GM20000 (cell line): ENCODE measurements at regions not wholly inside any gene's neighbourhood (a gene's known extent, or its start where the extent isn't known, plus 50 kb on each side); places are given as distances from the start of the nearest gene placed in this dataset.

Source experiments
- DNase-seq: peaks from one replicate; pipeline ENCODE4 v3.0.0; 2012; ENCODE audit warnings: low spot score
- CTCF ChIP-seq: IDR thresholded peaks from 2 replicates; pipeline ENCODE4 v1.5.1; 2012; ENCODE audit warnings: mild to moderate bottlenecking, control low read depth; ENCODE audit errors: extremely low read depth, missing control alignments

- no peak for DNase-seq
- TF ChIP-seq CTCF = no peak
Measured at GRCh38 chr5:52727576-52727975, 60.1 kb upstream of the ITGA1 start.

DNA sequence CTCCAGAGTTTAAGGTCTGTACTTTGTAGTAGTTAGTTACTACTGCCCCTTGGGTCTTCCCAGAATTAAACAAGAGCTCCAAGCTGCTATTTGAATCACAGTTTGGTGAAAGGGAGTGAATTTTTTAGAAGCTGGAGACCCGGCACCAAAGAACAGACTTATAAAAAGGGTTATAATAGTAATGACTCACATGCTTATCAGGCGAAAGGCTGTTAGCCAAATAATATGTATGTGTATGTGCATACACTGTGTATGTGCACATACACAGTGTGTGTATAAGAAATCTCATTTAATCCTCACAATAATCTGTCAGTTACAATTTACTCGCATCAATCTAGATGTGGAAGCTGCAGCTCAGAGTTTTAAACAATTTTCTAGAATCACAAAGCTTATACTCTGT, 59.5 kb upstream of the ITGA1 start:
- no peak for TF ChIP-seq CTCF
- no peak for DNase-seq

DNA sequence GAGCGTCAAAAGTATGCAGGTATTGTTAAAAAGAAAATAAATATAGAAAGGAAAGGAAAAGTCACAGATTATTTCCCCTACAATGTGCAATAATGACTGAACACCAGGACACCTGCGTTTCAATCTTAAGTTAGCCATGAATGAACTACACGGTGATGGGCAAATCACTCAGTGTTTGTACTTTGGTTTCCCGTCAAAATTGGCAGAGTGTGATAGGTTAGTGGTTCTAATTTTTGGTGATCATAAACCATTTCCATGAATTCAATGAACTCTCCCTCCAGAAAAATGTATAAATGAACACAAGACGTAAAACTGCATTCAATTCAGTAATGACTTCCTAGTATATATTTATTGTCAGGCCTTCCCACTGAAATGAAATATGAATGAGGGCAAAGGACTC, 59.0 kb upstream of the ITGA1 start:
- no peak for TF ChIP-seq CTCF
- DNase-seq = no peak

- no peak for DNase-seq
- TF ChIP-seq CTCF = no peak
Measured at GRCh38 chr5:52731274-52732027, 56.3 kb upstream of the ITGA1 start.

DNA sequence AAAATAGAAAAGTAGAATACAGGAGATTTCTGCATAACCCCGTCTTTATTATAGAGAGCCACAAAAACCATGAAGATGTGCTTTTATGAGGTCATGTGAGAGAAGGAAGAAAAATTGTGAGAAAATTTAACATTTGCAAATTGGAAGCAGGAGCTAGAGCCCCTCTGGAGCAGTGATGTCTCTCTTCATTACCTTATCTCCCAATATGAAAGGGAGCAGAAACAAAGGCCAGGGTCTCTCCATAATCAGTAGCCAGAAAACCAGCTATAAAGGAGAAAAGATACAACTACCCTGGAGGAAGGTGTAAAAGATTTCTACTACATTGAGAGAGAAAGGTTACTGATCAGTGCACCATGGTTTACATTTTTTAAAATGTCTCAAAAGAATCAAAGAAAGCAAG, 53.2 kb upstream of the ITGA1 start:
- no peak for TF ChIP-seq CTCF
- DNase-seq = no peak

DNA sequence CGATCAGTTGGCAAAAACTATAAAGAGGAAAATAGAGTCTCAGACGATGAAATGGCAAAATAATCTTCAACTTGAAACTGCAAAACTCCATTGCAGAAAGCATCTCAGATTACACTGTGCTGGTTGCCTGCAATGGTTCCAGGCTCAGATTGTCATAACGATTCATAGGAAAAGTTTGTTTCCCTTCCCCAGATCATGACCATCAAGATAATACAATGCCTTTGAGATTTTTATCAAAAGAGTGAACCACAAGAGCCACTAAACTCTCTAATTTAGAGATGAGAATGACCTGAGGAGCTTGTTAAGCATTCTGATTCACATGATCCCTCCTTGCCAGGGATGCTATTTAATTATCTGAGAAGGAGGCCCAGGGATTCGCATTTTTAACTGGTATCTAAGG, 52.6 kb upstream of the ITGA1 start:
- TF ChIP-seq CTCF = no peak
- no peak for DNase-seq
